22Rv1 (cell line): ENCODE measurements at regions not wholly inside any gene's neighbourhood (a gene's known extent, or its start where the extent isn't known, plus 50 kb on each side); places are given as distances from the start of the nearest gene placed in this dataset.

ENCODE experiments used
- ZFX ChIP-seq: fragments of 450-650 bp; IDR thresholded peaks from 2 replicates; pipeline ENCODE4 v1.6.1; 2017; ENCODE audit warnings: antibody characterized with exemption, borderline replicate concordance
- TF ChIP-seq, protein P1 (sequence below): fragments of 450-650 bp; IDR thresholded peaks from 2 replicates; pipeline ENCODE4 v1.5.1; 2017; ENCODE audit warnings: mild to moderate bottlenecking

DNA sequence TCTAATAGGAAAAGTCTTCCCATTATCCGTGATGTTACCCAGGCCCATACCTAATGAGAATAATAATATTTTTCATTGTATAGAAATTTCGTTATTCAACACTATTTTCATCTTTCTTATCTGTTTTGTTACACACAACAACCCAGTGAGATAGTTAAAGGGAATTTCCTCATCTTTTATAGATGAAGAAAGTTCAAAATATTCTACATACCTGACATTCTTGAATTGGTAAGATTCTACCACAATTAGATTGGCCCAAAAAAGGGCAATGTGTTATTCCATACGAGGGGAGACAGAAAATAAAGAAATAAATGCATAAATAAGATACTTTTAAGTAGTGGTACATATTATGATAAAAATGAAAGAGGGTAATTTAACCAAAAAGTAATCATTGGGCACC, 405.5 kb upstream of the ADAMTS5 start:
- TF ChIP-seq, protein P1, sequence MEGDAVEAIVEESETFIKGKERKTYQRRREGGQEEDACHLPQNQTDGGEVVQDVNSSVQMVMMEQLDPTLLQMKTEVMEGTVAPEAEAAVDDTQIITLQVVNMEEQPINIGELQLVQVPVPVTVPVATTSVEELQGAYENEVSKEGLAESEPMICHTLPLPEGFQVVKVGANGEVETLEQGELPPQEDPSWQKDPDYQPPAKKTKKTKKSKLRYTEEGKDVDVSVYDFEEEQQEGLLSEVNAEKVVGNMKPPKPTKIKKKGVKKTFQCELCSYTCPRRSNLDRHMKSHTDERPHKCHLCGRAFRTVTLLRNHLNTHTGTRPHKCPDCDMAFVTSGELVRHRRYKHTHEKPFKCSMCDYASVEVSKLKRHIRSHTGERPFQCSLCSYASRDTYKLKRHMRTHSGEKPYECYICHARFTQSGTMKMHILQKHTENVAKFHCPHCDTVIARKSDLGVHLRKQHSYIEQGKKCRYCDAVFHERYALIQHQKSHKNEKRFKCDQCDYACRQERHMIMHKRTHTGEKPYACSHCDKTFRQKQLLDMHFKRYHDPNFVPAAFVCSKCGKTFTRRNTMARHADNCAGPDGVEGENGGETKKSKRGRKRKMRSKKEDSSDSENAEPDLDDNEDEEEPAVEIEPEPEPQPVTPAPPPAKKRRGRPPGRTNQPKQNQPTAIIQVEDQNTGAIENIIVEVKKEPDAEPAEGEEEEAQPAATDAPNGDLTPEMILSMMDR, result no peak
- no peak for TF ChIP-seq ZFX
